ENCODE measurements at regions not wholly inside any gene's neighbourhood (a gene's known extent, or its start where the extent isn't known, plus 50 kb on each side); places are given as distances from the start of the nearest gene placed in this dataset.

- no peak for TF ChIP-seq CTCF (conservative IDR thresholded peaks at IDR 0.05; ENCODE audit: low read depth, low read length)
- no peak for TF ChIP-seq EZH2 (IDR thresholded peaks at IDR 0.05; ENCODE audit: borderline replicate concordance, low read depth, low read length, poor library complexity, severe bottlenecking)
Measured at GRCh38 chr13:91269237-91269636, 78.2 kb upstream of the MIR17HG start.

Measured in A673 (cell line).